ENCODE measurements at regions not wholly inside any gene's neighbourhood (a gene's known extent, or its start where the extent isn't known, plus 50 kb on each side); places are given as distances from the start of the nearest gene placed in this dataset.

DNA sequence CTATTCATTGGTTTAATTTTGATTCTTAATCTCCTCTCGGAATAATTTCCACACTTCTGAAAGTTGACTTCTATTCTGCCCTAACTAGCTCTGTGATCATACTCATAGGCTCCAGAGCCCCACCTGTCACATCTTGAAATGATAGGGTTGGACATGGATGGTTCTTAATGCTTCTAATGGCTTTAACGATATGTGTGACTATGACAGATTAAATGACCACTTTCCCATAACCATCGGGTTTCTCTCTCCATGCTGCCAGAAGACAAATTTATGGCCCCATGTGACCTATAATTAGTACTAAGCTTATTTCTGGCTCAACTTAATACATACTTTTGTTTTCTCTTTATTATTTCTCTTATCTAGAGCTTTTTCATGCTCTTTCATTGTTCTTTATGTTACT is 251.1 kb upstream of the TUT7 start:
- H3K27me3 ChIP-seq: no peaks in the 10 kb centered on the region
- no peak for DNase-seq
- intact Hi-C loops (cut with DNase I; ENCODE audit: low total_unique reads): no loop called here
- WGBS, 2 donors: 69 to 76% methylated on average over 3 of the region's 3 CpGs
- no peaks in the 10 kb centered on the region for H3K9me3 ChIP-seq
- no peak overlapping the region for H3K4me3 ChIP-seq
- no peaks in the 10 kb centered on the region for H3K36me3 ChIP-seq (ENCODE audit: low read depth, missing control alignments)
- TF ChIP-seq POLR2A (IDR thresholded peaks at IDR 0.05): no peak
- TF ChIP-seq, protein P1, sequence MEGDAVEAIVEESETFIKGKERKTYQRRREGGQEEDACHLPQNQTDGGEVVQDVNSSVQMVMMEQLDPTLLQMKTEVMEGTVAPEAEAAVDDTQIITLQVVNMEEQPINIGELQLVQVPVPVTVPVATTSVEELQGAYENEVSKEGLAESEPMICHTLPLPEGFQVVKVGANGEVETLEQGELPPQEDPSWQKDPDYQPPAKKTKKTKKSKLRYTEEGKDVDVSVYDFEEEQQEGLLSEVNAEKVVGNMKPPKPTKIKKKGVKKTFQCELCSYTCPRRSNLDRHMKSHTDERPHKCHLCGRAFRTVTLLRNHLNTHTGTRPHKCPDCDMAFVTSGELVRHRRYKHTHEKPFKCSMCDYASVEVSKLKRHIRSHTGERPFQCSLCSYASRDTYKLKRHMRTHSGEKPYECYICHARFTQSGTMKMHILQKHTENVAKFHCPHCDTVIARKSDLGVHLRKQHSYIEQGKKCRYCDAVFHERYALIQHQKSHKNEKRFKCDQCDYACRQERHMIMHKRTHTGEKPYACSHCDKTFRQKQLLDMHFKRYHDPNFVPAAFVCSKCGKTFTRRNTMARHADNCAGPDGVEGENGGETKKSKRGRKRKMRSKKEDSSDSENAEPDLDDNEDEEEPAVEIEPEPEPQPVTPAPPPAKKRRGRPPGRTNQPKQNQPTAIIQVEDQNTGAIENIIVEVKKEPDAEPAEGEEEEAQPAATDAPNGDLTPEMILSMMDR (IDR thresholded peaks at IDR 0.05): no peak
- no peak overlapping the region for H3K27ac ChIP-seq
- H3K4me1 ChIP-seq: no peaks in the 10 kb centered on the region

DNA sequence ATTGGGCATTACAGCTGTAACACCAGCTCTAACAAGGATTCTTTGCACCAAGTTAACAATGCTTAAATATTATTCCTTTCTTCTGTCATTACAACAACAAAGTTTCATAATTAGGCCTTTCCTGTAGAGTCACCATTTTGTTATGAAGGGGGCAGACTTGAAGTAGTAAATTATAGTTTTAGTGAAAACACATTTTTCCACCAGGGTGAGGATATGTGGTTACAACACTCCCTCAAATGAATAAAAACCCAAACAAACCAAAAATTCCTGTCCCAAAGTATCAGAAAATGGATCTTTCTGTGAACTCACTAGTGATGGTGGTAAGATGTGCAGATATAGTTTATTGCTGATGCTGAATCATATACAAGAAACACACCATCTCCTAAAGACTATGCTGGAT is 250.5 kb upstream of the TUT7 start:
- H3K4me3 ChIP-seq: no peak overlapping the region
- H3K36me3 ChIP-seq (ENCODE audit: low read depth, missing control alignments): no peaks in the 10 kb centered on the region
- H3K27ac ChIP-seq: no peak overlapping the region
- intact Hi-C loops (cut with DNase I; ENCODE audit: low total_unique reads): no loop called here
- DNase-seq: no peak
- no peaks in the 10 kb centered on the region for H3K9me3 ChIP-seq
- no peaks in the 10 kb centered on the region for H3K4me1 ChIP-seq
- no peaks in the 10 kb centered on the region for H3K27me3 ChIP-seq
- TF ChIP-seq, protein P1 (IDR thresholded peaks at IDR 0.05): no peak
- TF ChIP-seq POLR2A (IDR thresholded peaks at IDR 0.05): no peak

DNA sequence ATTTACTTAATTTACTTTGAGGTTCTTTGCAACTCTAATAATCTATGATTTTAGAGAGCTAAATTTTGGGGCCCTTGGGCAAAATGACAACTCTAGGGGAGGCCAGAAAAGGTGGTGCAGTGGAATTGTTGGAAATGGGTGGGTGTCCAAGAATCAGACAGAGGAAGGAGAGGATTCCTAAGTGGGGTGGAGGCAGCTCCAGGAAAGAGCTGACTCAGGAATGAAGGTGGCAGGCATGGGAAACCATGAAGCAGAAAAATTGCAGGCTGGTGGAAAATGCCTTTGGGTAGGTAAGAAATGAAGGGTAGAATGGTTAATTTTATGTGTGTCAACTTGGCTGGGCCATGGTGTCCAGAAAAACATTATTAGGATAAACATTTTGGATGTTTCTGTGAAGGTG is 248.5 kb upstream of the TUT7 start:
- intact Hi-C loops (cut with DNase I; ENCODE audit: low total_unique reads): no loop called here
- H3K9me3 ChIP-seq: no peaks in the 10 kb centered on the region
- no peaks in the 10 kb centered on the region for H3K36me3 ChIP-seq (ENCODE audit: low read depth, missing control alignments)
- H3K27ac ChIP-seq: no peak overlapping the region
- H3K27me3 ChIP-seq: no peaks in the 10 kb centered on the region
- DNase-seq: no peak
- TF ChIP-seq POLR2A (IDR thresholded peaks at IDR 0.05): no peak
- TF ChIP-seq, protein P1 (IDR thresholded peaks at IDR 0.05): no peak
- H3K4me3 ChIP-seq: no peak overlapping the region
- no peaks in the 10 kb centered on the region for H3K4me1 ChIP-seq

DNA sequence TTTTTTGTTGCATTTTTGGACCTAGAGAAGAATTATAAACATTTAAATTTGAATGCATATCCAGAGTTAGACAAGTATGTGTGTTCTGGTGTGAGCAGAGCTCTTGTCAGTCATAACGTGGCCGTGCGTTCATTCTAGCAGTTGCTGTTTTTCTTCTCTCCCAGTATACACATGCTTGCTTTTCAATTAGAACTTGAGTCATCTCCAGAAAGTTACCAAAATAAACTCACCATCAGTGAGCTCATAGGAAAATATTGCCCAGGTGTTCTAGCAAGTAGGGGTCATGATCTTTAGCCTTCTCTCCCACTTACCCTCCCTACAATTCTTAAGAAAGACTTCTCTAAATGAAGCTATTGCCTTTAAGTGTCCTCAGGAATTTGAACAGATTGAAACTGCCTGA is 247.5 kb upstream of the TUT7 start:
- TF ChIP-seq POLR2A (IDR thresholded peaks at IDR 0.05): no peak
- TF ChIP-seq, protein P1 (IDR thresholded peaks at IDR 0.05): no peak
- Histone ChIP-seq H3K27ac (no peak overlapping the region), H3K9me3 (no peaks in the 10 kb centered on the region), H3K4me3 (no peak overlapping the region), H3K36me3 (ENCODE audit: low read depth, missing control alignments) (no peaks in the 10 kb centered on the region), H3K27me3 (no peaks in the 10 kb centered on the region), H3K4me1 (no peaks in the 10 kb centered on the region)
- intact Hi-C loops (cut with DNase I; ENCODE audit: low total_unique reads): no loop called here
- DNase-seq: no peak
- WGBS, 2 donors: 86 to 92% methylated on average over 3 of the region's 3 CpGs

DNA sequence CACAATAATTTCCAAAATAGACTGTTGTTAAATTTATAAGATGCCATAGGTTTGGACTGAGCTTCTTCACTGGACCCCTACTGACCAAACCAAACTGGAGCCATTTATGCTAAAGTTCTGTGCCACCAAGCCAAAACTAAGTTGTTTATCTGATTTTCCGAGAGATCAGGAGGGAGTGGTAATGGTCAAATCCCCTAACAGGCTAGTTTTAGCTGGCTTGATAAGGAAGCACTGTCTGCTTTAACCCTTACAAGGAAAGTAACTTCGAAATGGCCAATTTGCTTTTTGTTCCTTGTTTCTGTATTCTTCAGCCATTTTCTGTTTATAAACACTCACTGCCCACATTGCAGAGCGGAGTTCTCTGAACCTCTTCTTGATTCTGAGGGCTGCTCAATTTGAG is 246.8 kb upstream of the TUT7 start:
- no peak overlapping the region for H3K27ac ChIP-seq

More for the DNA sequence above, 246.8 kb upstream of the TUT7 start:
- H3K36me3 ChIP-seq (ENCODE audit: low read depth, missing control alignments): no peaks in the 10 kb centered on the region
- TF ChIP-seq POLR2A (IDR thresholded peaks at IDR 0.05): no peak
- TF ChIP-seq, protein P1 (IDR thresholded peaks at IDR 0.05): no peak
- no peak for DNase-seq
- intact Hi-C loops (cut with DNase I; ENCODE audit: low total_unique reads): no loop called here
- H3K4me3 ChIP-seq: no peak overlapping the region
- H3K27me3 ChIP-seq: no peaks in the 10 kb centered on the region
- no peaks in the 10 kb centered on the region for H3K4me1 ChIP-seq
- H3K9me3 ChIP-seq: no peaks in the 10 kb centered on the region
- 68 to 78% methylated on average over 3 of the region's 3 CpGs for WGBS, 2 donors
